NCI-H1048 (cell line): ENCODE measurements at regions not wholly inside any gene's neighbourhood (a gene's known extent, or its start where the extent isn't known, plus 50 kb on each side); places are given as distances from the start of the nearest gene placed in this dataset.

Experiments
- DNase-seq: peaks from one replicate; lab custom pipeline; 2025; lab: John Stamatoyannopoulos, UW

DNA sequence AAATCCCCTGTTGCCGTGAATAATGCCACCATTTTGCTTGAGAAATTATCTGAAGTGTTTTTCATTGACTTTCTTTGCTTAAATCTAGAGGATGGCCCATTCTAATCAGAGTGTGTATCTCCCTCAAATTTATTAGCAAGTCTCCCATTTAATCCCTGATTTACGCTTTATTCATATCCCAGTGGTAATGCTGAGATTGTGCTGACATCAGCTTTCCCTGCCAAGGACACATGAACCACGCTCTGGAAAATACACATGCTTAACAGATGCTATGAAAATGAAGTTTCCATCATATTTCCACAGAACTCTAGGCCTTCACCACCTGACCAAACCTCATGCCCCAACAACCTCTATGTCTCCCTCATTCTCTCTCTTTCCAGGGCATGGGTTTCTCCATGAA lies 545.4 kb downstream of the TUSC7 start:
- no peak for DNase-seq

DNA sequence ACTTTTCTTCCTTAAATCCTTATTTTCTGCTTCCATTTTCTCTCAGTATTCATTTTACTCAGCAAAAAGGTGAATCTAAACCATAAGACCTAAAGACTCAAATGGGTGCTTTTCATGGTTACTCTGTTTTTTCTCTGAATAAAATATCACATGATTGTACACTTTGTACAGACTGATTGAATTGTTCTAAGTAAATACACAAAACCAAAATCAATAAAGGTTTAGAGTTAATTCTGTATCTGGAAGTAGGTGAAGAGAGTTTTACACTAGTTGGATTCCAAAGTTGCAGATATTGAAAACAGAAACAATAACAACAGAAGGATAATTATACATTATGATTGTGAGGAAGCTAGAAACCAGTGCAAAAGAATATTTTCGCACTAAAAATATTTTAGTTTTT lies 546.2 kb downstream of the TUSC7 start:
- DNase-seq: no peak

DNA sequence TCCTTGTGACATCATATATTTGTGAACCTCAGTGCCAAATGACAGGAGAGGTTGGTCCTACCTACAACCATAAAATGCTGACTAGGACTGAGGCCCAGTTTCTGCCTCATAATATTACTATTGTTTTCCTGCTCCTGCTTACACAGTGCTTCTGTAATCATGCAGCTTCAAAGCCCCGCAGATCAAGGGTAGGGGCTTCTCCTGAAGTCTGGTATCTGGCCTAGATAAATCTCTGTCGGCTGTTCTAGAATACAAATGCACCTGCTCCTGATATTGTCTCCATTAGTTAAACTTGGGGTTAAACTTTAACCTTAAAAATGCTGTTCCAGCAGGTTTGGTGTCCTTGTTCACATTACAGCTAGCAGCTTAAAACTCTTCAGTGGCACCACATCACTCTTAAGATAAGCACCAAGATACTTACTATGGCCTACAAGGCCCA lies 552.4 kb downstream of the TUSC7 start:
- no peak for DNase-seq

DNA sequence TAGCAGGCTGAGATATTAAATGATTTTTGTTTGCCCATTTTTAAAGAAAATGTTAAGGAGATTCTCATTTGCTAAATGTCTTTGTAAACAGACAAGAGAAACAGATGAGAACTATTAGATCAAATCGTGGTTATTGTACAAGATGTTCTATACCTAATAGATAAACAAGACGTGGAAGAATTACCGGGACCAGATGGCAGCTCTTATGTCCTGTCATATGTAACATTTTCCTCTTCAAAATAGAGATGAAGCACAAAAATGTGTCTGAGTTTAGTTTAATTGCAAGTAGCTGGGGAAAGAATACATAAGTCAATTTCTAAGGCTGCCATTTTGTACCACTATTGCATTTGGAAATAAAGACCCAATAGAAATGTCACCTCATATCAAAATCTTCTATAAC lies 553.7 kb downstream of the TUSC7 start:
- DNase-seq: no peak

DNA sequence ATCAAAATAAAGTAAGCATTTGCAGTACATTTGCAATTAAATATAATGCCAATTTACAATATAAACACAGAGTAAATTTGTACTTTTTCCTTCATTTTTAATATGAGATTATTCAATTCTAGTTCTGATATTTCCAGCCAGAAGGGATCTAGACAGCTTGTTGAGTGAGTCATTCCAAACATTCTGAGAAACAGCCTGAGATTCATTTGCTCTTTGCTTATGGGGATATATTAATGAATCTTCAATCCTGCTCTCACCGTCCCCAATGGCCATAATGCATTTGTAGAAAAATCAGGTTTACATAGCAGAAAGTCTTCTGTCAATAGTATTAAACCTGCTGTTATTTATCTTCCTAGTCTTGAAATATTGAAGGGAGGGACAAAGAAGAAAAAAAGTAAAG lies 554.2 kb downstream of the TUSC7 start:
- DNase-seq: no peak

DNA sequence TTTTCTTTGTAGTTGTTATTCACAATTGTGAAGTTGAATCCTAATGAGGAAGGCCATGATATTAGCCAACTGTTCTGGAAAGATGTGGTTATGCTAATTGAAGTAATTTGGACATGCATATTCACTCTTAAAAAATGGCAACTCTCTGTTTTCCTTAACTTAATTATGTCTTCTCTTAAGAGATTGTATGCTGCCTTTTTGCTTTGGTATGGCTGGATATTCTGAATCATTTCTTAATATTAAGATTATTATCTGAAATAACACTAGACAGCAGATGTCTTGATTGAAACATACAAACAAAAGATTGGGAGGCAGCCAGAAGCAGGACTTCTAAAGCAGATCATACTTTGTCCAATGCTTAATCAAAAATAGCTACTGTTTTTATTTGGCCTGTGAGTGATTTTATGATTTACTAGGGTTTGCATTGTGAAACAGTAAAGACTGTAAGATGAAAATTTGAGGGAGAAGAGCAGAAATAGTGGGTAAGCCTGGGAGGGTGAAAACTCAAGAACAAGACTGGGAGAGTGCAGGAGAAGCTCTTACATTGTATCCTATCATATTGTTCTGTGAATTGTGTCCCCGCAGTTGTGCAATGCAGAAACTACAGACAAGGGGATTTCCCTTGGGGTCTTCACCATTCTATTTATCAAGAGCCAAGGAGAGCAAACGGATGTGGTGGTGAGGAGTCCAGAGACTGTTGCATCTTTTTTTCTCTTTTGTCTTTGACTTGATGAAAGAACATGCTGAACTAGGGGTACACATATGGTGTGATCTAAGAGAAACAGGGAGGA lies 554.8 kb downstream of the TUSC7 start:
- no peak for DNase-seq

DNA sequence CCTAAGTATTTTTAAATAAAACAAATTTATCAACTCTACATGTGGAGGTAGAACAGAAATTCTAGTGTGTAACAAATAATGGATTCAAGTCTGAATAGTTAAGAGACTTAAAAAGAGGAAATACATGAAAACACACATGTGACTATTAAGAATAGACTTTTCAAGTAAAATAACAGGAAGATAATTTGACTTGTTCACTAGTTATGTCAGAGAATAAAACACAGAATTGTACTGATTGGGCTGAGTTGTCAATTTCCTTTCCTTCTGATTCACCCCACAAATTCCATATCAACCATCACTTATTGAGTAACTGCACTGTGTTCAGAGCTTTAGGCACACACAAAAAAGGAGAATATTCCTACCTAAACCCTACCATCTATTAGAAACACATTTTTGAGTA lies 557.2 kb downstream of the TUSC7 start:
- DNase-seq: no peak

DNA sequence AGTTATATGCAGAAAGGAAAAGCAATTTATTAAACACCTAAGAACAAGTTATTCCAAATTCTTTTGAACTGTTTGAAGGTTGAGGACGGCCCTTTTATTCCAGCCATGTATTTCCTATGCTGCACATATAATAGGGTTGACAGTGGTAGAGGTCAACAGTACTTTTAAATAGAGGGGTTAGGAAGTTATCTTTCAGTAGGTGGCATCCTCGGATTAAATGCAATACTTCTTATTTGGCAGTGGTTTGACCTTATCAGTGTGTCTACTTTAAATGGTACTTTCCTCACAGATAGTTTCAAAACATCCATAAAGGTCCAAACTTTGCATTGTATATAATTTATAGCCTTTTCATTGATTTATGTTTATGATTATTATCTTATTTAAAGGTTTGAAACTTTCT lies 558.7 kb downstream of the TUSC7 start:
- no peak for DNase-seq

DNA sequence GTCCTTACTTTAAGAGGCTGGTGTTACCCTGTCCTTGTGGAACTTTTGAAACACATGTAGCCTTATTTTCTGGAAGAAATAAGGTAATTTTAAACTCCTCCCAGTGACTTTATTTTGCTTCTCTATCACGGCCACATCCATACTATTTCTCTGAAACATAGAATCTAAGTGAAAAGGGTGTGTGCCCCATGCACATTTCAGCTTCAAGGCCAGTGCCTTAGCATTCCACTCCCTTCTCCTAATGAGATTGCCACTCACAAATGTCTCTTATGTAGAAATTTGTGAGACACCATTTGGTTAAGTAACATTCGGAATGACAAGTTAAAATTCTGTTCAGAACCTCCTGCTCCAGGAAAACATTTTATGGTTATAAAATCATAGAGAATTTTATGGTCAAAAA lies 562.7 kb downstream of the TUSC7 start:
- no peak for DNase-seq

DNA sequence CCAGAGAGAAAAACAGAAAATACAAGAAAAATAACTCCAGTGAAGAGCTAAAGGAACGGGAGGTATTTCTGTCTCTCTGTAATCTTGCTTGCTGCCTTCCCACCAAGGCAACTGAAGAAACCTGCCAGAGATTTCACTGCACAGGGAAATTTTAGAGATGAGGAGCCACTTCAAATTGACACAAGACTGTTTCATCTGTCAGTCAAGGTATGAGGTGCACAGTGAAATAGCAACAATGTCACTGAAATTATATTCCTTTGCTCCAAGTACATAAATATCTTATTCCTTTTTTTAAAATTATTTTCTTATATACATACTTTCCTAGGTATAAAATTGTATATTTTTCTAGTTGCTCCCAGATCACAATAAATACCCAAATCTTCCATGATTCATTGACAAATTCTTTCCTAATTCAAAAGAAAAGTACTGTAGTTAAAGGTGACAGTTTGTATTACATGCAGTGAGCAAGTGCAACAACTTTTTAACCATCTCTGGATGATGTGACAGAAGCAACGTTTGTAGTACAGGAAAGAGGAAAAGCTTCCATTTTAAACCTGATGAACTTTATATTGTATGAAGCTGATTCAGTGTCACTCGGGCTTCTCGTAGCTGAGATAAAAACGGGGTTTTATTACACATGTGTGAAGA lies 563.4 kb downstream of the TUSC7 start:
- no peak for DNase-seq

DNA sequence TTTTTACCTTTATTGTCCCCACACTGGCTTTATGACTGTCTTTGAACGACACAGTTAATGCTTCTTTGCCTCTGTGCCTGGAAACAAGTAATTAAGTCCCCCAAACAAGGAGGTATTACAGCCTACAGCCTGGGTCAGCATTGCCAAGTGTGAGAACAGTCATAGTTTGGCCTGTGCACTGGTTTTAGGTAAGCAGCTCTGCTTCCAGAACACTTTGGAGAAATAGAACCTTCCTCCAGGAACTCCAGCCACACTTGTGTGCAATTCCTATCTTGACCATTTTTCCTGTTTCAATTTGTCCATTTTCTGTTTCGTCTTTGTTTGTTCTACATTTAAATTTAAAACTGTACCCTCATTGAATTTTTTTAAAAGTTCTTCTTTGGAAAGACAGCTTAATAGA lies 568.2 kb downstream of the TUSC7 start:
- DNase-seq: no peak

DNA sequence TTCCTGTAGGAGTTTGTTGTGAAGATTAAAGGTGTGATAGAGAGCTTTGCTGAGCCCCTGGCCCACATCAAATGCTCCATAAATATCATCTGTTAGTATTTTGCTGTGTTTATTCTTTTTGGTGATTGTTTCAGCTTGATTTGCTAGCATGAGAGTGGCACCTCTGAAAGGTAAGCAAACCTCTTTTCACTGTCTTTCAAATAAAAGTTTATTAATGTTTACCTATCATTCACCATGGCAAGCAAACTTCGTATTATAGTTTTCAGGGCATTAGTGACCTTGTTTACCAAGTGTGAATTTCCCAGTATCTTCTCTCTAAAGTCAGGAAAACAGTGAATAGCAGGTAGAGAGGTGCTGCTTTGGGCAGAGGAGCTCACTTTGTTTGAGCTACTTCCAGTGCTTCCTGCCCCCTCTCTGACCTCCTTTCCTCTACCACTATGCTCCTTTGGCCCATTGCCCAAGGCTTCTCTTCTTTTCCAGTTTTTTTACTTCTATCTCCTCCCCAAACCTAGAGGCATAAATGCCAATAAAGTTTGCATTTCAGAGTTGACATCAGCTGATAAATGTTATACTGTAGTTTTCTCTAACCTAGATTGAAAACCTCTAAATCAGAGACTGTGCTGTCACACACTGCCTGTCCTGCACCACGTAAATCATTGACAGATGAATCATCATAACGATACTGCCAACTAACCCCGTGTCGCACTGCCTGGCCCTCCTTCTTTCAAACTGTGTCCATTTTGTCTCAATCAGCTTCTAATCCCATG lies 569.0 kb downstream of the TUSC7 start:
- no peak for DNase-seq

DNA sequence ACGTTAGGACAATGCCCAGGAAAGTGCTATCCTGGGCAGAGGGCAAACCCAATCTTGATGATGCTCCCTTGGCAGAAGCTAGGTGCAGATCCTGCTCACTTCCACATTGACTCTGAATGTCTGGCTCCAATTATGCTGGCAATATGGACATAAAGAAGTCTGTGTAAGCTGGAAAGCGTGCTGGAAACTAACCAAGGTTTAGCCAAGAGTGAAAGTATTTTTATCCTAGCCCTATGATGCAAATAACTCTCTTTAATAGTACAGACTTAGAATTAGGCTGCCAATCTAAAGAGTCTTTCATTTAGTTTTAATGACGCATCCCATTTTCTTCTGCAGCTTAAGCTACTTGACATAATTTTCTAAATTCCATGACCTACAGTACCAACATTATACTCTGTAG lies 571.8 kb downstream of the TUSC7 start:
- no peak for DNase-seq

DNA sequence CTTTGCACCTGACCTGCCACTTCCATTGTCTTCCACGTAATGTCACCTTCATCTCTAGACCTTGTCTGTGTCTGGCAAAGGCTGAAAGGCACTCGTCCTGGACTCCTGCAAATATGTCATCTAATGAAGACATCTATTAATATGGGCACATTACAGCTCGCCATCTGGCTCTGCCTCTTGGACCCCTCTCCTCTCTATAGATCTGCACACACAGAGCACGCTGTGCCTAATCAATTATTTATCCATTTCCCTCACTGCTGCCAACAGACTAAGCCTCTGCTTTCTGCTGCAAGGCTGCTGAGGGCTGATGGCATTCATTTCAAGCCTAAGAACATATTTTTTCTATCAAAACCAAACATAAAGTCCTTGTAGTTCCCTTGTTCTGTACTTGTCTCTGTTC lies 573.0 kb downstream of the TUSC7 start:
- DNase-seq: no peak

DNA sequence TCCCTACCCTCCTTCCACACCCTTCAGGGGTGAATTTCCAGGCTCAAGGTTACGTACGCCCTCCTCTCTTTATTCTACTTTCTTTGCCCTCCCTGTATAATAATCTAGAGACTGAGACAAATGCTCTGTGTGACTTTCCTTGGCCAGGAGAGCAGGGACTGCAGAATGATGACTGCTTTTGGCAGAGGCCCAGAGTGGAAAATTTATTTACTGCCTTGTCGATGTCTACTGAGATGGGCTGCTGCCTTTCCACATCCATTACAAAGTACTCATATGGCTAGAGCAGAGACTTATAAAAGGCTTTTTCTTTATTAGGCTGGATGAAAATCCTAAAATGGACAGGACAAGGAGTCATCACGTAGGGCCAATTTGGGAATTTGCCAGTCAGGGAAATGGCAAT lies 576.2 kb downstream of the TUSC7 start:
- no peak for DNase-seq

DNA sequence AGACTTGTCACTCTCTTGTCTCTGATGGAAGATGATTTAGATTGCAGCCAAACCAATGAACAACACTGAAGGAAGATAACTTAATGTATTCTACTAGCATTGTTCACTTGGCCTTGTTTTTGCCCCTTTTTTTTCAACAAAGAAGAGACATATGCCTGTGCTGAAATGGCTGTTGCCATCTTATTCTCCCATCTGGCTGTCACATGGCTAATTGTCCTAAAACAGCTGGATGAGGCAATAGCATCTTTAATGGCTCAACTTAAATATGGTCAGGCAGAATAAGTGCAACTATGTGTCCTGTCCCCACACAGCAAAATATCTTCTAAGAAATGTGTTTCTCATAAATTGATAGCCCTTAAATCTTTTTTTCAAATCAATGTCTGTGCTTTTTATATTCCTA lies 576.9 kb downstream of the TUSC7 start:
- DNase-seq: no peak

DNA sequence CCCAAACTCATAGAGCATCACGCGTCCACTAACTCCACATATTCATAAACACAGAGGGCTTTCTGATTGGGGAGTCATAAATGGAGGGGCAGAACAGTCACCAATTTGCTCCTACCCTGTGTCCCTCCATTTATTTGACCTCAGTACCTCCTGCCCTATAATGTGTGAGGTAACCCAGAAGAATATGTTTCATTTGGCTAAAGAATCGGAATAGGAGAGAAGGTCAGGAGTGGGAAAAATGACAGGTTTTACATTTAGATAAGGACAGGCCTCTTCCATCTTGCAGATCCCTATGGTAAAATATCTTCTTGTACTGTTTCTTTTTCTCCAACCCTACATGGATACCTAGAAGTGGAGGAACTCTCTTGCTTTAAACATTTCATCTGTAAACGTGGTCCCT lies 578.0 kb downstream of the TUSC7 start:
- DNase-seq: no peak

DNA sequence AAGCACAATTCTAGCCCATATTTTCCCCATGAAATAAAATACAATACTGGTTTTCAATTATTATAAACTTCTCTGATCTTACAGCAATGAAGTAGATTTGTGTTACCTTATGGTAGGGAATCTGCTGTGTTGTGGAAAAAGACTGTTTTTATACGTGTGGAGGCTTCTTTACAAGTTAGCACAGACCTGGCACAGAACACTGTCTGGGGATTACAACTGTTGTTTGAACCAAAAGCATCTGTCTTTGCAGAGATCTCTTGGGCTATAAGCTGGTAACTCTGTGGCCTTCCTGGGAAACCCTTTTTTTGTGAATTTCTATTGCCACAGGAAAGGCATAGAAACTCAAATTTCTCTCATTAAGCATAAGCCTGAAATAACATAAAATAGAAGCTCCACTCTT lies 581.9 kb downstream of the TUSC7 start:
- DNase-seq: no peak

DNA sequence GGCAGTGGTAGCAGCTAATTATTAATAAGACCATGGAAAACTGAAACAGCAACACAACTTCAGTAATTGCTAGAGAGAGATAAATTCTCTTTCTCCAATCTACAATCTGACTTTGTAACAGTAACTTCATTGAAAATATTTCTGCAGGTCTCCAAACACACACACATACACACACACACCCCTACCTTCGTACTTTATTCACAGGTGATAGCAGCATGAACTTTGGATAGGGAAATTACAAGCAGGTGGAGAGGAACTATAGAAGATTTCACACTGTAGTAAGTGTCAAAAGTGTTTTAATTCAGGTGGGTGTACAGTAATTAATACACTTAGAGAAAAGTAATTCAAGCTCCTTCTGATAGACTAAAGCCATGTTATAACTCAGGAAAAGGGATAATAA lies 587.5 kb downstream of the TUSC7 start:
- DNase-seq: no peak

DNA sequence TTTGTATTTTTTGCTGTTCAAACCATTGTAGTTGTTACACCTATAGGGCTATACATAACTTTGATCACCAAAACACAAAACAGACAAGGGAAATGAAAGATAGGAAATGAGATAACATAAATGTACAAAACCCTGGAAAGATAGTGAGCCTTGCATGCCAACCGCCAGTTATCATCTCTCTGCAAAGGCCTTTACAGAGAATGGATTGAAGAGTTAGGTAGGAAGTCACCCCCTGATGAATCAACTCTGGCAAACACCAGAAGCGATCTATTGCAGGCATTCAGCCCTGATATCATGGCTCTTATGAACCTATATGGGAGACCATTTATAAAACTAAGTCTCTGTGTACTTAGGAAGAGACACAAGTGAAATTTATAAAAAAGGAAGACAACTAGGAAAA lies 588.0 kb downstream of the TUSC7 start:
- no peak for DNase-seq

DNA sequence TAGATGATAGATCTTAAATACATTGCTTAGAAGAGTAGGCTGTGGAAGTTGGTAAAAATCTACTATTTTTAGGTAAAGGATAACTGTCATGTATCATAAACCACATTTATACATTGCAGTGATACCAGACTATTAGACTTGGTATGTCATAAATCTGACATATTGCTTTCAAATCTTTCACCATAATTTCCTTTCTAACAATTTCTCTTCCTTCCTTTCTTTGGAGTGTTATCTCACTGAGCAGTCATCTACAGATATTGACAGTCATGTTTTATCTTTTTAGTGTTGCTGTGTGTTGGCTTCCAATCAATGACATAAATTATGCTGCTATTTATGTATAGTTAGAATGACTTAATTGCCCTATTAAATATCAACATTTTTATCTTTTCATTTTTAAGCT lies 588.7 kb downstream of the TUSC7 start:
- DNase-seq: no peak

DNA sequence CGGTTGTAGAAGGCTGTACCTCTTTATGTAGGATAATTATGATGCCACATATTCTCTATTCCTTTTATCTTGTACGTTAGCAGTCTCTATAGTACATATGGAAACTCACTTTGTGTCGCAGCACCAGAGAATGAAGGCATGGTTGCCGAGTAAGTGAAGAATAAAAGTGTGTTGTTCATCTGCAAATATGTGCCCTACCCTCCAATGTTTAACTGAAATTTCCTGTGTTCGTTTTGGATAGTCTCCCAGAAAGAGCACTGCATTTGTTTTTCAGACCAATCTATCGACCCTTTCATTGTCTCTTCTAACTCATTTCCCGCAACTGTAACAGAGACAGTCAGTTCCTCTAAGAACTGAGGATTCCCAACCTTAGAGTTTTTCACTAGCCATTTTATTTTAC lies 592.8 kb downstream of the TUSC7 start:
- no peak for DNase-seq

DNA sequence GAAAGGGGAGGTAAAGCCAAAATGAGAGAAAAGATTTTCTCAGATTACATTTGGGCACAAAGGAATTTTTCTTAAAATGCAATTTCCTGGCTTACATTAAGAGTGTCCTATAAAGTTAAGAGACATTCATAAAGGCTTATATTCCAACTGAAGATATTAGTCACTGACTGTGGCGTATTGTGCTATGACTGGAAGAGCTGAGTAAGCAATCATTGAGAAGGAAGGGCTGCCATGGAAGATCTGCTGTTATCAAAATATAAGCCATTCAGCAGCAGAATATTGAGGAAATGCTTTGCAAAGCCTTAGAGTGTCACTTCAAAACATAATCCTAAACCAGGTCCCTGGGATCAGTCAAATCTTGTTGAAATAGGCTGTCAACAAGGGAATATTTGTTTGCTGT lies 593.9 kb downstream of the TUSC7 start:
- DNase-seq: no peak
